SK-N-SH (cell line): ENCODE measurements at regions not wholly inside any gene's neighbourhood (a gene's known extent, or its start where the extent isn't known, plus 50 kb on each side); places are given as distances from the start of the nearest gene placed in this dataset.

Source experiments
- CTCF ChIA-PET: fragments of 300-600, 350-600 bp; formaldehyde crosslinking; extraction: SDS; loops from one replicate; lab custom pipeline; 2021; lab: Yijun Ruan, JAX
- POLR2A ChIA-PET: fragments of 350-600 bp; sonication (Branson Sonifier 250); formaldehyde crosslinking; extraction: SDS; loops from one replicate; lab custom pipeline; 2020; ENCODE audit warnings: antibody characterized with exemption, inconsistent platforms; lab: Yijun Ruan, JAX
- DNase-seq: peaks from one replicate; pipeline ENCODE4 v3.0.0; 2012
- H2AFZ ChIP-seq: fragments of 200-600 bp; sonication (generic); 2 replicates; pipeline ENCODE4 v1.8.1; 2016; ENCODE audit warnings: antibody characterized with exemption, mild to moderate bottlenecking, low read depth
- H3F3A ChIP-seq: fragments of 200-600 bp; sonication (generic); replicated peaks from 2 replicates; pipeline ENCODE3; 2016; ENCODE audit warnings: antibody characterized with exemption, mild to moderate bottlenecking; ENCODE audit not compliant: insufficient read depth
- H3K27ac ChIP-seq, 2 experiments: fragments of 200-500 bp in 1 of 2; fragments of 200-600 bp in 1 of 2; sonication (Bioruptor generic) in 1 of 2; sonication (generic), shearing (Covaris generic) in 1 of 2; 2 replicates each; pipeline versions ENCODE4 v1.5.1 to v1.6.1; 2014 to 2016; ENCODE audit warnings: low read depth in 2 of 2, inconsistent platforms in 1 of 2, low read length in 1 of 2, mild to moderate bottlenecking in 1 of 2, mixed read lengths in 1 of 2
- H3K27me3 ChIP-seq: fragments of 200-600 bp; sonication (generic), shearing (Covaris generic); 2 replicates; pipeline ENCODE4 v1.6.1; 2016; ENCODE audit warnings: mixed run types; ENCODE audit not compliant: insufficient read depth
- H3K36me3 ChIP-seq, 2 experiments: fragments of 200-500 bp in 1 of 2; fragments of 200-600 bp in 1 of 2; sonication (Bioruptor generic) in 1 of 2; sonication (generic) in 1 of 2; replicated peaks in 1 of 2; 2 replicates each; pipeline versions ENCODE3 to v1.5.1; 2014 to 2016; ENCODE audit warnings: low read length in 1 of 2, mild to moderate bottlenecking in 1 of 2; ENCODE audit not compliant: insufficient read depth in 2 of 2, control insufficient read depth in 1 of 2
- H3K4me1 ChIP-seq, 2 experiments: fragments of 200-500 bp in 1 of 2; fragments of 200-600 bp in 1 of 2; sonication (Bioruptor generic) in 1 of 2; sonication (generic), shearing (Covaris generic) in 1 of 2; 2 replicates each; pipeline versions ENCODE4 v1.5.1 to v1.6.1; 2014 to 2016; ENCODE audit warnings: low read depth in 1 of 2, low read length in 1 of 2, mixed run types in 1 of 2; ENCODE audit not compliant: insufficient read depth in 2 of 2, control insufficient read depth in 1 of 2
- H3K4me2 ChIP-seq: fragments of 200-600 bp; sonication (generic), shearing (Covaris generic); 2 replicates; pipeline ENCODE4 v1.6.1; 2017; ENCODE audit warnings: mixed run types
- H3K4me3 ChIP-seq, 2 experiments: fragments of 200-500 bp in 1 of 2; fragments of 200-600 bp in 1 of 2; sonication (Bioruptor generic) in 1 of 2; sonication (generic), shearing (Covaris generic) in 1 of 2; 2 replicates each; pipeline versions ENCODE4 v1.5.1 to v1.8.1; 2014 to 2016; ENCODE audit warnings: low read depth in 2 of 2, inconsistent platforms in 1 of 2, low read length in 1 of 2, mild to moderate bottlenecking in 1 of 2, mixed read lengths in 1 of 2, moderate library complexity in 1 of 2
- H3K79me2 ChIP-seq: fragments of 200-600 bp; sonication (generic); 2 replicates; pipeline ENCODE4 v1.8.1; 2017; ENCODE audit warnings: mild to moderate bottlenecking; ENCODE audit not compliant: insufficient read depth
- H3K9ac ChIP-seq: fragments of 200-600 bp; sonication (generic); 2 replicates; pipeline ENCODE4 v1.6.1; 2017; ENCODE audit warnings: mixed run types
- H3K9me2 ChIP-seq: fragments of 200-600 bp; sonication (generic); 2 replicates; pipeline ENCODE4 v1.6.1; 2017; ENCODE audit warnings: mixed run types
- H3K9me3 ChIP-seq: fragments of 200-600 bp; sonication (generic); 2 replicates; pipeline ENCODE4 v1.6.1; 2017; ENCODE audit warnings: mixed run types, mild to moderate bottlenecking, moderate library complexity
- H4K20me1 ChIP-seq: fragments of 200-600 bp; sonication (generic); 2 replicates; pipeline ENCODE4 v1.6.1; 2017; ENCODE audit warnings: mild to moderate bottlenecking, mixed run types; ENCODE audit not compliant: insufficient read depth
- CHD2 ChIP-seq: fragments of 150-350 bp; IDR thresholded peaks from 2 replicates; pipeline ENCODE4 v1.6.1; 2018; ENCODE audit warnings: low read length; ENCODE audit not compliant: partially characterized antibody
- CTCF ChIP-seq: fragments of 200-600 bp; sonication (generic); IDR thresholded peaks from 2 replicates; pipeline ENCODE4 v1.6.1; 2017; ENCODE audit warnings: antibody characterized with exemption, mild to moderate bottlenecking, moderate library complexity
- FOXJ3 ChIP-seq: sonication (generic); formaldehyde crosslinking; IDR thresholded peaks from 2 replicates; pipeline ENCODE4 v1.5.1; 2020; ENCODE audit warnings: mild to moderate bottlenecking, missing genetic modification reagents
- GABPA ChIP-seq: IDR thresholded peaks from 2 replicates; pipeline ENCODE4 v1.4.0; 2012; ENCODE audit warnings: low read depth, mild to moderate bottlenecking
- JUND ChIP-seq: IDR thresholded peaks from 2 replicates; pipeline ENCODE4 v1.4.0; 2012
- NFIC ChIP-seq: IDR thresholded peaks from 2 replicates; pipeline ENCODE4 v1.4.0; 2012; ENCODE audit warnings: borderline replicate concordance
- PBX3 ChIP-seq: IDR thresholded peaks from 2 replicates; pipeline ENCODE4; 2012
- POLR2AphosphoS5 ChIP-seq: IDR thresholded peaks from 2 replicates; pipeline ENCODE4 v1.6.1; 2012; ENCODE audit warnings: low read depth, low read length
- RXRA ChIP-seq: IDR thresholded peaks from 2 replicates; pipeline ENCODE4 v1.4.0; 2012; ENCODE audit warnings: low read depth, mild to moderate bottlenecking, borderline replicate concordance
- SIN3A ChIP-seq: IDR thresholded peaks from 2 replicates; pipeline ENCODE4 v1.6.1; 2012; ENCODE audit warnings: low read depth, mild to moderate bottlenecking, low read length, moderate library complexity, borderline replicate concordance
- SMC3 ChIP-seq: IDR thresholded peaks from 2 replicates; pipeline ENCODE4 v1.6.1; 2012; ENCODE audit warnings: low read depth, low read length, improper control_type of control experiment
- TAF1 ChIP-seq: IDR thresholded peaks from 2 replicates; pipeline ENCODE4 v1.6.1; 2012; ENCODE audit warnings: low read depth, mild to moderate bottlenecking, low read length, moderate library complexity, borderline replicate concordance
- USF2 ChIP-seq: fragments of 150-350 bp; IDR thresholded peaks from 2 replicates; pipeline ENCODE4 v1.6.1; 2017; ENCODE audit warnings: antibody characterized with exemption, low read length, low read depth, borderline replicate concordance
- YY1 ChIP-seq: IDR thresholded peaks from 2 replicates; pipeline ENCODE4 v1.4.0; 2012; ENCODE audit warnings: low read depth, mild to moderate bottlenecking
- ZBTB33 ChIP-seq: IDR thresholded peaks from 2 replicates; pipeline ENCODE4 v1.4.0; 2012; ENCODE audit warnings: low read depth, borderline replicate concordance
- WGBS: methylation state at CpG from one replicate; pipeline ENCODE4 v1.1.6; 2017; ENCODE audit warnings: low lambda C conversion rate; 5-methylcytosine and 5-hydroxymethylcytosine counted together

GRCh38 chr4:173917255-173917960 is 366.1 kb downstream of the FBXO8 start:
- Histone ChIP-seq H2AFZ (peak overlapping the region; percentile 73; the same call in 1 of the 2 replicates), H3F3A (peaks cover 12% of the 10 kb centered on the region), H3K27ac (peak overlapping the region; percentile 47 to 67), H3K27me3 (no peaks in the 10 kb centered on the region), H3K4me2 (peak overlapping the region; percentile 22; the same call in 1 of the 2 replicates), H3K36me3 (no peaks in the 10 kb centered on the region), H3K9me3 (no peaks in the 10 kb centered on the region)
- CTCF ChIA-PET, result no interaction called here
- no peak for DNase-seq
- TF ChIP-seq RXRA (no peak), ZBTB33 (no peak), TAF1 (no peak), PBX3 (0 out of 2 replicates have a peak, but pooled peaks have one; percentile 25), NFIC (no peak), USF2 (no peak), CTCF (no peak)
- TF ChIP-seq, all 33 proteins: peak for 1
- Histone ChIP-seq H4K20me1 (no peaks in the 10 kb centered on the region), H3K9ac (peak overlapping the region; percentile 26; the same call in 1 of the 2 replicates), H3K79me2 (no peaks in the 10 kb centered on the region), H3K9me2 (no peaks in the 10 kb centered on the region), H3K4me3 (no peak overlapping the region), H3K4me1 (peaks cover 0 to 7% of the 10 kb centered on the region in 2 experiments; a peak in 3 of 4 replicates)
- WGBS, result 61% methylated on average over 8 of the region's 8 CpGs
- POLR2A ChIA-PET, result no interaction called here

- ChIA-PET POLR2A (interaction anchor here (0.6 to 0.7 kb wide), 2 partner anchors 14 to 26 kb away, joined by 3 read pairs; no protein-coding TSS in a partner anchor), CTCF (interaction anchor here (1.2 to 1.9 kb wide), 2 partner anchors 12 to 77 kb away, joined by 4 to 7 read pairs; no protein-coding TSS in a partner anchor)
- H3K9me3 ChIP-seq, result no peaks in the 10 kb centered on the region
- TF ChIP-seq SMC3 (no peak), ZBTB33 (no peak), YY1 (no peak), CTCF (no peak), CHD2 (no peak), GABPA (no peak), JUND (no peak), FOXJ3 (no peak), SIN3A (no peak), POLR2AphosphoS5 (no peak)
These were observed 370.0 kb downstream of the FBXO8 start for GRCh38 chr4:173913496-173913895.

More at GRCh38 chr4:173913496-173913895, 370.0 kb downstream of the FBXO8 start:
- Histone ChIP-seq H3K79me2 (no peaks in the 10 kb centered on the region), H3K27ac (no peak overlapping the region), H4K20me1 (no peaks in the 10 kb centered on the region), H3K27me3 (no peaks in the 10 kb centered on the region), H3K9ac (no peak overlapping the region), H3K4me2 (no peak overlapping the region), H3F3A (peaks cover 12% of the 10 kb centered on the region), H3K4me3 (no peak overlapping the region), H3K36me3 (no peaks in the 10 kb centered on the region), H3K9me2 (no peaks in the 10 kb centered on the region), H2AFZ (no peak overlapping the region), H3K4me1 (peaks cover 0 to 3% of the 10 kb centered on the region in 2 experiments; a peak in 2 of 4 replicates)
- DNase-seq, result no peak
- WGBS, result 93% methylated on average over 6 of the region's 6 CpGs
